ENCODE measurements at regions not wholly inside any gene's neighbourhood (a gene's known extent, or its start where the extent isn't known, plus 50 kb on each side); places are given as distances from the start of the nearest gene placed in this dataset.

GRCh38 chr13:72537395-72537780 is 190.0 kb downstream of the MZT1 start (continued):
- TF ChIP-seq, protein P1, sequence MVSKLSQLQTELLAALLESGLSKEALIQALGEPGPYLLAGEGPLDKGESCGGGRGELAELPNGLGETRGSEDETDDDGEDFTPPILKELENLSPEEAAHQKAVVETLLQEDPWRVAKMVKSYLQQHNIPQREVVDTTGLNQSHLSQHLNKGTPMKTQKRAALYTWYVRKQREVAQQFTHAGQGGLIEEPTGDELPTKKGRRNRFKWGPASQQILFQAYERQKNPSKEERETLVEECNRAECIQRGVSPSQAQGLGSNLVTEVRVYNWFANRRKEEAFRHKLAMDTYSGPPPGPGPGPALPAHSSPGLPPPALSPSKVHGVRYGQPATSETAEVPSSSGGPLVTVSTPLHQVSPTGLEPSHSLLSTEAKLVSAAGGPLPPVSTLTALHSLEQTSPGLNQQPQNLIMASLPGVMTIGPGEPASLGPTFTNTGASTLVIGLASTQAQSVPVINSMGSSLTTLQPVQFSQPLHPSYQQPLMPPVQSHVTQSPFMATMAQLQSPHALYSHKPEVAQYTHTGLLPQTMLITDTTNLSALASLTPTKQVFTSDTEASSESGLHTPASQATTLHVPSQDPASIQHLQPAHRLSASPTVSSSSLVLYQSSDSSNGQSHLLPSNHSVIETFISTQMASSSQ (IDR thresholded peaks at IDR 0.05; ENCODE audit: low read depth), result 0 out of 2 replicates have a peak, but pooled peaks have one; percentile 13
- TF ChIP-seq, protein P1 (CRISPR knock-in tag; IDR thresholded peaks at IDR 0.05; ENCODE audit: borderline replicate concordance), result no peak
- TF ChIP-seq ZFP1 (CRISPR knock-in tag; IDR thresholded peaks at IDR 0.05) (no peak), ARID2 (CRISPR knock-in tag; IDR thresholded peaks at IDR 0.05; ENCODE audit: borderline replicate concordance) (no peak), ZNF574 (CRISPR knock-in tag; IDR thresholded peaks at IDR 0.05) (no peak)
